Gastrocnemius medialis (tissue), 4 donors: ENCODE measurements at regions not wholly inside any gene's neighbourhood (a gene's known extent, or its start where the extent isn't known, plus 50 kb on each side); places are given as distances from the start of the nearest gene placed in this dataset.

Source experiments
- ATAC-seq, 2 donors: fragments of 150-250 bp; one replicate each; pipeline ENCODE4 v1.9.1; 2016
- DNase-seq, 2 donors: peaks; one replicate each; pipeline ENCODE4 v3.0.0-alpha.2; 2019
- H3K27ac ChIP-seq, 4 donors: fragments of 200-600 bp; sonication (generic); 1 replicate in 1 of 4; 2 replicates in 3 of 4; pipeline ENCODE4 v1.5.1; 2016 to 2018; ENCODE audit warnings: mild to moderate bottlenecking in 2 of 4, moderate library complexity in 1 of 4
- H3K27me3 ChIP-seq, 3 donors: fragments of 200-600 bp; sonication (generic) in 2 of 3; 1 replicate in 1 of 3; 2 replicates in 2 of 3; pipeline versions ENCODE4 v1.5.1 to v1.6.0; 2016 to 2019; ENCODE audit warnings: mild to moderate bottlenecking in 1 of 3, moderate library complexity in 1 of 3
- H3K36me3 ChIP-seq, 2 donors: fragments of 200-600 bp; sonication (generic) in 1 of 2; one replicate each; pipeline ENCODE4 v1.5.1; 2017 to 2018
- H3K4me1 ChIP-seq, 2 donors: fragments of 200-600 bp; sonication (generic) in 1 of 2; one replicate each; pipeline ENCODE4 v1.5.1; 2016 to 2017; ENCODE audit warnings: mild to moderate bottlenecking in 2 of 2
- H3K4me3 ChIP-seq, 4 donors: fragments of 200-600 bp; sonication (generic) in 3 of 4; 1 replicate in 1 of 4; 2 replicates in 3 of 4; pipeline ENCODE4 v1.5.1; 2016 to 2019; ENCODE audit warnings: mild to moderate bottlenecking in 2 of 4
- H3K9me3 ChIP-seq, 3 donors: fragments of 200-600 bp; sonication (generic) in 2 of 3; 1 replicate in 1 of 3; 2 replicates in 2 of 3; pipeline ENCODE4 v1.5.1; 2016 to 2019
- CTCF ChIP-seq, 5 experiments: fragments of 450-650 bp in 3 of 5; fragments of 200-600 bp in 2 of 5; sonication (generic) in 2 of 5; IDR thresholded peaks in 4 of 5; conservative IDR thresholded peaks in 1 of 5; 1 replicate in 4 of 5; 2 replicates in 1 of 5; pipeline ENCODE4 v1.5.1; 2016 to 2019; ENCODE audit warnings: antibody characterized with exemption in 5 of 5, mild to moderate bottlenecking in 3 of 5, moderate library complexity in 3 of 5
- POLR2A ChIP-seq, 2 donors: fragments of 450-650 bp; IDR thresholded peaks; one replicate each; pipeline ENCODE4 v1.6.1; 2017; ENCODE audit warnings: antibody characterized with exemption in 2 of 2, mild to moderate bottlenecking in 2 of 2, moderate library complexity in 2 of 2
- in situ Hi-C, 4 donors: fragments of 200-750 bp; cut with MboI; loops; one replicate each; pipeline versions ENCODE4 v1.15.0 to v1.8.0; 2017; ENCODE audit warnings: low sequenced_read_pairs in 4 of 4
- intact Hi-C: fragments of 100-400 bp; cut with DNase I; formaldehyde crosslinking; loops from one replicate; pipeline ENCODE4 v1.15.1; 2023; ENCODE audit warnings: low total_unique reads

- intact Hi-C loops (no loop called here), in situ Hi-C loops (no loop called here)
- Histone ChIP-seq H3K4me1 (no peaks in the 10 kb centered on the region), H3K9me3 (no peaks in the 10 kb centered on the region), H3K4me3 (no peak overlapping the region), H3K27ac (no peak overlapping the region), H3K36me3 (no peaks in the 10 kb centered on the region), H3K27me3 (no peaks in the 10 kb centered on the region)
- DNase-seq: no peak
- TF ChIP-seq CTCF (IDR thresholded peaks at IDR 0.05 in 4 of 5, conservative IDR thresholded peaks at IDR 0.05 in 1 of 5): no peak
- no peak for TF ChIP-seq POLR2A (IDR thresholded peaks at IDR 0.05)
- ATAC-seq: no peak
Measured at GRCh38 chr10:60517805-60518204, 128.1 kb upstream of the ANK3 start.

- in situ Hi-C loops: no loop called here
- no peaks in the 10 kb centered on the region for H3K27me3 ChIP-seq
- H3K4me1 ChIP-seq: peaks cover 0 to 6% of the 10 kb centered on the region in 2 donors
- no peak overlapping the region for H3K27ac ChIP-seq
- no peak overlapping the region for H3K4me3 ChIP-seq
- intact Hi-C loops: no loop called here
- DNase-seq (no peak), ATAC-seq (no peak)
- no peaks in the 10 kb centered on the region for H3K9me3 ChIP-seq
- no peak for TF ChIP-seq POLR2A (IDR thresholded peaks at IDR 0.05)
- no peak for TF ChIP-seq CTCF (IDR thresholded peaks at IDR 0.05 in 4 of 5, conservative IDR thresholded peaks at IDR 0.05 in 1 of 5)
- no peaks in the 10 kb centered on the region for H3K36me3 ChIP-seq
Measured at GRCh38 chr10:60513281-60513680, 123.6 kb upstream of the ANK3 start.

GRCh38 chr10:60511477-60512229 is 122.0 kb upstream of the ANK3 start:
- DNase-seq: no peak
- no peak for ATAC-seq
- Histone ChIP-seq H3K36me3 (no peaks in the 10 kb centered on the region), H3K27ac (no peak overlapping the region), H3K9me3 (no peaks in the 10 kb centered on the region), H3K4me1 (peaks cover 0 to 6% of the 10 kb centered on the region in 2 donors), H3K27me3 (no peaks in the 10 kb centered on the region), H3K4me3 (no peak overlapping the region)
- TF ChIP-seq CTCF (IDR thresholded peaks at IDR 0.05 in 4 of 5, conservative IDR thresholded peaks at IDR 0.05 in 1 of 5): no peak
- no peak for TF ChIP-seq POLR2A (IDR thresholded peaks at IDR 0.05)
- in situ Hi-C loops (no loop called here), intact Hi-C loops (no loop called here)

- DNase-seq: no peak
- no peak overlapping the region for H3K4me3 ChIP-seq
- H3K4me1 ChIP-seq: peaks cover 0 to 6% of the 10 kb centered on the region in 2 donors
- ATAC-seq: no peak
- H3K9me3 ChIP-seq: no peaks in the 10 kb centered on the region
- H3K27me3 ChIP-seq: no peaks in the 10 kb centered on the region
- H3K27ac ChIP-seq: no peak overlapping the region
- H3K36me3 ChIP-seq: no peaks in the 10 kb centered on the region
- intact Hi-C loops (no loop called here), in situ Hi-C loops (no loop called here)
- TF ChIP-seq POLR2A (IDR thresholded peaks at IDR 0.05) (no peak), CTCF (IDR thresholded peaks at IDR 0.05 in 4 of 5, conservative IDR thresholded peaks at IDR 0.05 in 1 of 5) (no peak)
Measured at GRCh38 chr10:60508831-60509230, 119.2 kb upstream of the ANK3 start.

- Histone ChIP-seq H3K4me3 (no peak overlapping the region), H3K9me3 (no peaks in the 10 kb centered on the region), H3K27ac (no peak overlapping the region), H3K27me3 (no peaks in the 10 kb centered on the region), H3K36me3 (no peaks in the 10 kb centered on the region), H3K4me1 (peaks cover 0 to 6% of the 10 kb centered on the region in 2 donors)
- no peak for DNase-seq
- TF ChIP-seq POLR2A (IDR thresholded peaks at IDR 0.05): no peak
- TF ChIP-seq CTCF (IDR thresholded peaks at IDR 0.05 in 4 of 5, conservative IDR thresholded peaks at IDR 0.05 in 1 of 5): no peak
- in situ Hi-C loops: no loop called here
- ATAC-seq: no peak
- intact Hi-C loops: no loop called here
Measured at GRCh38 chr10:60508037-60508436, 118.4 kb upstream of the ANK3 start.
